ENCODE measurements at regions not wholly inside any gene's neighbourhood (a gene's known extent, or its start where the extent isn't known, plus 50 kb on each side); places are given as distances from the start of the nearest gene placed in this dataset.
"Not testable (repeated sequence)": the region's sequence is repeated elsewhere in the genome, so short reads cannot be mapped to it uniquely, and the experiment has no call there.

- TF ChIP-seq, protein P1, sequence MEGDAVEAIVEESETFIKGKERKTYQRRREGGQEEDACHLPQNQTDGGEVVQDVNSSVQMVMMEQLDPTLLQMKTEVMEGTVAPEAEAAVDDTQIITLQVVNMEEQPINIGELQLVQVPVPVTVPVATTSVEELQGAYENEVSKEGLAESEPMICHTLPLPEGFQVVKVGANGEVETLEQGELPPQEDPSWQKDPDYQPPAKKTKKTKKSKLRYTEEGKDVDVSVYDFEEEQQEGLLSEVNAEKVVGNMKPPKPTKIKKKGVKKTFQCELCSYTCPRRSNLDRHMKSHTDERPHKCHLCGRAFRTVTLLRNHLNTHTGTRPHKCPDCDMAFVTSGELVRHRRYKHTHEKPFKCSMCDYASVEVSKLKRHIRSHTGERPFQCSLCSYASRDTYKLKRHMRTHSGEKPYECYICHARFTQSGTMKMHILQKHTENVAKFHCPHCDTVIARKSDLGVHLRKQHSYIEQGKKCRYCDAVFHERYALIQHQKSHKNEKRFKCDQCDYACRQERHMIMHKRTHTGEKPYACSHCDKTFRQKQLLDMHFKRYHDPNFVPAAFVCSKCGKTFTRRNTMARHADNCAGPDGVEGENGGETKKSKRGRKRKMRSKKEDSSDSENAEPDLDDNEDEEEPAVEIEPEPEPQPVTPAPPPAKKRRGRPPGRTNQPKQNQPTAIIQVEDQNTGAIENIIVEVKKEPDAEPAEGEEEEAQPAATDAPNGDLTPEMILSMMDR (IDR thresholded peaks at IDR 0.05), result no peak
- TF ChIP-seq POLR2A (IDR thresholded peaks at IDR 0.05), result no peak
- Histone ChIP-seq H3K36me3 (no peaks in the 10 kb centered on the region), H3K27ac (no peak overlapping the region), H3K27me3 (no peaks in the 10 kb centered on the region), H3K4me3 (no peak overlapping the region), H3K4me1 (peaks cover 0 to 5% (median 0%) of the 10 kb centered on the region in 12 donors), H3K9me3 (no peaks in the 10 kb centered on the region)
- whole genome bisulfite sequencing, 4 donors, result 88 to 92% (median 89%) methylated on average over 11 of the region's 11 CpGs
- intact Hi-C loops (cut with DNase I), result loop anchor here in 1 of 10 donors (5.0 kb wide), 1 partner anchor 52 kb away; no protein-coding TSS in a partner anchor
- no peak for DNase-seq
- ATAC-seq, result no peak
Observed at GRCh38 chr1:244155661-244156060, 104.6 kb downstream of the ZBTB18 start.

- not testable (repeated sequence) for ATAC-seq, H3K4me3 ChIP-seq, H3K4me1 ChIP-seq, DNase-seq, H3K27ac ChIP-seq, H3K36me3 ChIP-seq, H3K9me3 ChIP-seq, H3K27me3 ChIP-seq
- intact Hi-C loops (cut with DNase I), result loop anchor here in 1 of 10 donors (5.0 kb wide), 1 partner anchor 51 kb away; no protein-coding TSS in a partner anchor
Observed at GRCh38 chr1:244156617-244157016, 105.5 kb downstream of the ZBTB18 start.

- peaks cover 0 to 5% (median 0%) of the 10 kb centered on the region in 12 donors for H3K4me1 ChIP-seq
- H3K9me3 ChIP-seq, result no peaks in the 10 kb centered on the region
- no peak overlapping the region for H3K4me3 ChIP-seq
- 93 to 99% (median 95%) methylated on average over 3 of the region's 3 CpGs for WGBS, 4 donors
- H3K27ac ChIP-seq, result no peak overlapping the region
- TF ChIP-seq, protein P1 (IDR thresholded peaks at IDR 0.05), result no peak
- TF ChIP-seq POLR2A (IDR thresholded peaks at IDR 0.05), result no peak
- intact Hi-C loops (cut with DNase I), result loop anchor here in 1 of 10 donors (5.0 kb wide), 1 partner anchor 49 kb away; no protein-coding TSS in a partner anchor
- H3K36me3 ChIP-seq, result no peaks in the 10 kb centered on the region
- no peak for DNase-seq
- no peak for ATAC-seq
- H3K27me3 ChIP-seq, result no peaks in the 10 kb centered on the region
Observed at GRCh38 chr1:244157731-244158438, 106.8 kb downstream of the ZBTB18 start.

DNA sequence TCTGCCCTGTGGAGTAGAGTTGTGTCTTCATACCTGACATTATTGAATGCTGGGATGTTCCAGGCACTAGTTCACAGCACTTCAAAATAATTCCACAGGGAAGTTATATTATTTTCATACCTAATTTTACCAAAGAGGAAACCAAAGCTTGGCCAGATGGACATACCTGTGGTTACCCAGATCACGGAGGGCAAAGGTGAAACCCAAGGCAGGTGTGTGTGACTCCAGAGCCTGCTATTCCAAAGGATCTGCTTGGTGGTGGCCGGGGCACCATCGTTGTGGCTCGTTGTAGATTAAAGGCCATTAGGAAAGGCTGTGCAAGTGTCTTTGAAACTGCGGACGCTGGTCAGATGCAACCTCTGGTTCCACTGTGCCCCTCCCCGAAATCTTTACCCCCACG is 108.6 kb downstream of the ZBTB18 start:
- DNase-seq, result no peak
- Histone ChIP-seq H3K27ac (no peak overlapping the region), H3K9me3 (no peaks in the 10 kb centered on the region), H3K36me3 (no peaks in the 10 kb centered on the region), H3K4me1 (peaks cover 0 to 16% (median 10%) of the 10 kb centered on the region in 12 donors), H3K27me3 (no peaks in the 10 kb centered on the region), H3K4me3 (no peak overlapping the region)
- intact Hi-C loops (cut with DNase I), result loop anchor here in 1 of 10 donors (5.0 kb wide), 2 partner anchors 48 to 107 kb away; partner anchors contain the start of gene ZBTB18
- no peak for ATAC-seq
- TF ChIP-seq, protein P1 (IDR thresholded peaks at IDR 0.05), result no peak
- TF ChIP-seq POLR2A (IDR thresholded peaks at IDR 0.05), result no peak
- WGBS, 4 donors, result 77 to 93% (median 83%) methylated on average over 8 of the region's 8 CpGs
